Neural cell (in vitro differentiated cells): ENCODE measurements at regions not wholly inside any gene's neighbourhood (a gene's known extent, or its start where the extent isn't known, plus 50 kb on each side); places are given as distances from the start of the nearest gene placed in this dataset.

Source experiments
- CTCF ChIP-seq: fragments of 450-650 bp; IDR thresholded peaks from 2 replicates; pipeline ENCODE4 v1.5.1; 2014; ENCODE audit warnings: antibody characterized with exemption, mild to moderate bottlenecking, moderate library complexity; ENCODE audit not compliant: poor library complexity, severe bottlenecking
- EP300 ChIP-seq: fragments of 450-650 bp; conservative IDR thresholded peaks from 2 replicates; pipeline ENCODE4 v1.6.1; 2014; ENCODE audit warnings: antibody characterized with exemption, mild to moderate bottlenecking, moderate library complexity; ENCODE audit not compliant: poor library complexity, severe bottlenecking
- EZH2 ChIP-seq: fragments of 200-600, 300-800 bp; shearing (Covaris generic), sonication (generic); IDR thresholded peaks from 2 replicates; pipeline ENCODE4 v1.6.1; 2014; ENCODE audit warnings: antibody characterized with exemption, low read length, borderline replicate concordance, mild to moderate bottlenecking; ENCODE audit not compliant: insufficient read depth, poor library complexity, severe bottlenecking
- POLR2AphosphoS5 ChIP-seq: IDR thresholded peaks from 2 replicates; pipeline ENCODE4 v1.6.1; 2012

GRCh38 chr5:39835371-39835770 lies 410.6 kb upstream of the DAB2 start:
- TF ChIP-seq CTCF (no peak), EZH2 (no peak), EP300 (no peak), POLR2AphosphoS5 (no peak)
